ENCODE measurements at regions not wholly inside any gene's neighbourhood (a gene's known extent, or its start where the extent isn't known, plus 50 kb on each side); places are given as distances from the start of the nearest gene placed in this dataset.

DNA sequence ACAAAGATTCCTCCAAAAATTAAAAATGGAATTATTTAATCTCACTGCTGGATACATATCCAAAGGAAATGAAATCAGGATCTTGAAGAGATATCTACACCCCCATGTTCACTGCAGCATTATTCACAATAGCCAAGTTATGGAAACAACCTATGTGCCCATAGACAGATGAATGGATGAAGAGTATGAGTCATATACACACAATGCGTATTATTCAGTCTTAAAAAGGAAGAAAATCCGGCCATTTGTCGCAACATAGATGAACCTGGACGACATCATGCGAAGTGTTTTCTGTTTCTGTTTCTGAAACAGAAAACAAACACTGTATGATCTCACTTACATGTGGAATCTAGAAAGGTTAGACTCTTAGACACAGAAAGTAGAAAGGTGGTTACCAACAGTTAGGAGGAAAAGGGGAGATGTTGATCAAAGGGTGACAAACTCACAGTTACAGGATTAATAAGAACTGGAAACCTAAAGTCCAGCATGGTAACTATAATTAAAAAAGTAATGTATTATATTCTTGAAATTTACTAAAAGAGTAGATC, 87.8 kb upstream of the ERBB4 start:
- WGBS (ENCODE audit: insufficient coverage) = 99% methylated on average over 5 of the region's 5 CpGs
- intact Hi-C loops (cut with micrococcal nuclease) = no loop called here

DNA sequence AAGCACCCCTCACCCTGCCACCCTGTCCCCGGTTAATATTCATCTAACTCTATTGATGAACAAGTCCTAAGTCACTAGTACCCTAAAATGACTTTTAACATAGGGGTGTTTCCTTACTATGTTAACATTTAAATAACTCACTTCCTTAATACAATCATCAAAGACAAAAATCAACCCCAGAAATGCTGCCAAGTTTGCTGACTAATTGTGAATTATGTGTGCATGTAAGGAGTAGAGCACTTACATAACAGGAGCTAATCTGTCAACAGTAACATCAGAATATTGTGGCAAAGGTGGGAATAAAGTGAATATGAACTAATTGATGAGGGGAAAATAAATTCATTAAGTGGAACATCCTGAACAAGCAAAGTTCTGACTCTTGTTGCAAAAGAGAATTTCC, 81.4 kb upstream of the ERBB4 start:
- no peak for ATAC-seq
- Mint-ChIP-seq H3K4me3 (no peak overlapping the region), H3K27ac (no peak overlapping the region), H3K27me3 (ENCODE audit: low read depth in 2 of 2) (peaks cover 7 to 34% of the 10 kb centered on the region in 2 donors), H3K36me3 (no peaks in the 10 kb centered on the region), H3K4me1 (no peaks in the 10 kb centered on the region), H3K9me3 (no peaks in the 10 kb centered on the region)
- H3K4me1 ChIP-seq (ENCODE audit: control insufficient read depth, insufficient read depth, low read length) = no peaks in the 10 kb centered on the region
- 93% methylated on average over 1 of the region's 1 CpG for WGBS (ENCODE audit: insufficient coverage)
- no peak for DNase-seq
- intact Hi-C loops (cut with micrococcal nuclease) = no loop called here
- no peak overlapping the region for H3K4me3 ChIP-seq (ENCODE audit: low read length)
- no peak overlapping the region for H3K27ac ChIP-seq (ENCODE audit: low read length)
- no peaks in the 10 kb centered on the region for H3K9me3 ChIP-seq (ENCODE audit: control insufficient read depth, insufficient read depth, low read length)
- H3K36me3 ChIP-seq (ENCODE audit: control insufficient read depth, insufficient read depth, low read length) = no peaks in the 10 kb centered on the region
- H3K27me3 ChIP-seq (ENCODE audit: control insufficient read depth, insufficient read depth, low read length) = no peaks in the 10 kb centered on the region
- TF ChIP-seq, protein P1, sequence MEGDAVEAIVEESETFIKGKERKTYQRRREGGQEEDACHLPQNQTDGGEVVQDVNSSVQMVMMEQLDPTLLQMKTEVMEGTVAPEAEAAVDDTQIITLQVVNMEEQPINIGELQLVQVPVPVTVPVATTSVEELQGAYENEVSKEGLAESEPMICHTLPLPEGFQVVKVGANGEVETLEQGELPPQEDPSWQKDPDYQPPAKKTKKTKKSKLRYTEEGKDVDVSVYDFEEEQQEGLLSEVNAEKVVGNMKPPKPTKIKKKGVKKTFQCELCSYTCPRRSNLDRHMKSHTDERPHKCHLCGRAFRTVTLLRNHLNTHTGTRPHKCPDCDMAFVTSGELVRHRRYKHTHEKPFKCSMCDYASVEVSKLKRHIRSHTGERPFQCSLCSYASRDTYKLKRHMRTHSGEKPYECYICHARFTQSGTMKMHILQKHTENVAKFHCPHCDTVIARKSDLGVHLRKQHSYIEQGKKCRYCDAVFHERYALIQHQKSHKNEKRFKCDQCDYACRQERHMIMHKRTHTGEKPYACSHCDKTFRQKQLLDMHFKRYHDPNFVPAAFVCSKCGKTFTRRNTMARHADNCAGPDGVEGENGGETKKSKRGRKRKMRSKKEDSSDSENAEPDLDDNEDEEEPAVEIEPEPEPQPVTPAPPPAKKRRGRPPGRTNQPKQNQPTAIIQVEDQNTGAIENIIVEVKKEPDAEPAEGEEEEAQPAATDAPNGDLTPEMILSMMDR (IDR thresholded peaks at IDR 0.05) = no peak

More for the DNA sequence above, 87.8 kb upstream of the ERBB4 start:
- Mint-ChIP-seq H3K9me3 (peaks cover 0 to 2% of the 10 kb centered on the region in 2 donors), H3K27ac (no peak overlapping the region), H3K4me3 (no peak overlapping the region), H3K27me3 (ENCODE audit: low read depth in 2 of 2) (peaks cover 4 to 23% of the 10 kb centered on the region in 2 donors), H3K36me3 (no peaks in the 10 kb centered on the region), H3K4me1 (no peaks in the 10 kb centered on the region)
- TF ChIP-seq, protein P1 (IDR thresholded peaks at IDR 0.05) = no peak
- no peak overlapping the region for H3K4me3 ChIP-seq (ENCODE audit: low read length)
- H3K27ac ChIP-seq (ENCODE audit: low read length) = no peak overlapping the region
- ATAC-seq (no peak), DNase-seq (no peak)
- H3K27me3 ChIP-seq (ENCODE audit: control insufficient read depth, insufficient read depth, low read length) = no peaks in the 10 kb centered on the region
- no peaks in the 10 kb centered on the region for H3K9me3 ChIP-seq (ENCODE audit: control insufficient read depth, insufficient read depth, low read length)
- H3K4me1 ChIP-seq (ENCODE audit: control insufficient read depth, insufficient read depth, low read length) = no peaks in the 10 kb centered on the region
- no peaks in the 10 kb centered on the region for H3K36me3 ChIP-seq (ENCODE audit: control insufficient read depth, insufficient read depth, low read length)

DNA sequence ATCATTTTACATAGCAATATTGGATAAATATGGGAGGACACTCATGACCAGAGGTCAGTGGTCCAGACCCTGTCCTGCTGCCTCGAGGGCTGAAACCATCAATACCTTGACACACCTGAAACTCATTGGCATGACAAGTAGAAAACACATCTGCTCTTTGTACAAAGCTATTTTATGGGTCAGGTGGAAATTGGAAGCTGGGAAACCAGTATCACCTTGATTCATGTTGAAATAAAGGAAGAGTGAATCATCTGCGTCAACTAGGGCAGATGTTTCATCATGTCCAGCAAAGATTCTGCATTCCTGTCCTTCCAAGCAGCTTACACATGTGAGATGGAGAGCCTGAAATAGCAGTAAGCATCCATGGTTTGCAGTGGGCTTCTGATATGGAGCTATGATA, 80.0 kb upstream of the ERBB4 start:
- H3K27me3 ChIP-seq (ENCODE audit: control insufficient read depth, insufficient read depth, low read length) = no peaks in the 10 kb centered on the region
- TF ChIP-seq, protein P1 (IDR thresholded peaks at IDR 0.05) = no peak
- H3K9me3 Mint-ChIP-seq = no peaks in the 10 kb centered on the region
- no peaks in the 10 kb centered on the region for H3K36me3 Mint-ChIP-seq
- H3K4me3 Mint-ChIP-seq = no peak overlapping the region
- H3K4me3 ChIP-seq (ENCODE audit: low read length) = no peak overlapping the region
- no peak overlapping the region for H3K27ac ChIP-seq (ENCODE audit: low read length)
- H3K27me3 Mint-ChIP-seq (ENCODE audit: low read depth in 2 of 2) = peaks cover 7 to 34% of the 10 kb centered on the region in 2 donors
- H3K36me3 ChIP-seq (ENCODE audit: control insufficient read depth, insufficient read depth, low read length) = no peaks in the 10 kb centered on the region
- ATAC-seq (no peak), DNase-seq (no peak)
- WGBS (ENCODE audit: insufficient coverage) = 67% methylated on average over 2 of the region's 2 CpGs
- H3K27ac Mint-ChIP-seq = no peak overlapping the region
- intact Hi-C loops (cut with micrococcal nuclease) = no loop called here
- H3K4me1 ChIP-seq (ENCODE audit: control insufficient read depth, insufficient read depth, low read length) = no peaks in the 10 kb centered on the region
- H3K9me3 ChIP-seq (ENCODE audit: control insufficient read depth, insufficient read depth, low read length) = no peaks in the 10 kb centered on the region
- H3K4me1 Mint-ChIP-seq = no peaks in the 10 kb centered on the region

- no peak overlapping the region for H3K27ac ChIP-seq (ENCODE audit: low read length)
- intact Hi-C loops (cut with micrococcal nuclease) = no loop called here
- no peak for DNase-seq
- 66% methylated on average over 3 of the region's 3 CpGs for WGBS (ENCODE audit: insufficient coverage)
- H3K9me3 Mint-ChIP-seq = no peaks in the 10 kb centered on the region
- no peak for ATAC-seq
- H3K36me3 ChIP-seq (ENCODE audit: control insufficient read depth, insufficient read depth, low read length) = no peaks in the 10 kb centered on the region
- no peak overlapping the region for H3K4me3 Mint-ChIP-seq
- no peak overlapping the region for H3K27ac Mint-ChIP-seq
- H3K4me1 Mint-ChIP-seq = no peaks in the 10 kb centered on the region
- no peaks in the 10 kb centered on the region for H3K4me1 ChIP-seq (ENCODE audit: control insufficient read depth, insufficient read depth, low read length)
- peaks cover 9 to 38% of the 10 kb centered on the region in 2 donors for H3K27me3 Mint-ChIP-seq (ENCODE audit: low read depth in 2 of 2)
- H3K4me3 ChIP-seq (ENCODE audit: low read length) = no peak overlapping the region
- TF ChIP-seq, protein P1 (IDR thresholded peaks at IDR 0.05) = no peak
- no peaks in the 10 kb centered on the region for H3K9me3 ChIP-seq (ENCODE audit: control insufficient read depth, insufficient read depth, low read length)
- H3K27me3 ChIP-seq (ENCODE audit: control insufficient read depth, insufficient read depth, low read length) = no peaks in the 10 kb centered on the region
- no peaks in the 10 kb centered on the region for H3K36me3 Mint-ChIP-seq
Observed at GRCh38 chr2:212610872-212611425, 72.3 kb upstream of the ERBB4 start.

Measured in natural killer cell (primary cell).